Fibroblast of skin of right quadriceps (primary cell): ENCODE measurements at regions not wholly inside any gene's neighbourhood (a gene's known extent, or its start where the extent isn't known, plus 50 kb on each side); places are given as distances from the start of the nearest gene placed in this dataset.
"Not testable (repeated sequence)": the region's sequence is repeated elsewhere in the genome, so short reads cannot be mapped to it uniquely, and the experiment has no call there.

Experiments
- DNase-seq: peaks from one replicate; pipeline ENCODE4 v3.0.0-alpha.2; 2013

DNA sequence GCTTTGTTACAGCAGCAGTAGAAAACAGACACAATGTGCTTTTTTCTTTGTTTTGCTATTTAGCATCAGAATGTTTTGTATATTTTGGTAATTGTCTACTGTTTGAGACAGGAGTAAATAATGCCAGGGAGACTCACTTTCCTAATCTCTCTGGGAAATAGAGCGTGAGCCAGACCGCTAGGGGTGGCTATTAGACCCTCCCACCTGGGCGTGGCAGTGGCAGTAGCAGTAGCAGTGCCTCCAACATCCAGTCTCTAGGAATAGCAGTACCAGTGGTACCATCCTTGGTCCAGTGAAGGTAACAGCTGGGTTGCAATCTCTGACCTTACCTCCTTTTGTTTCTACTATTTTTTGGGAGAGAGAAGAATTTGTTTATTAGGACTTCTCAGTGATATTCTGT is 165.7 kb upstream of the MAGI2 start:
- no peak for DNase-seq

DNA sequence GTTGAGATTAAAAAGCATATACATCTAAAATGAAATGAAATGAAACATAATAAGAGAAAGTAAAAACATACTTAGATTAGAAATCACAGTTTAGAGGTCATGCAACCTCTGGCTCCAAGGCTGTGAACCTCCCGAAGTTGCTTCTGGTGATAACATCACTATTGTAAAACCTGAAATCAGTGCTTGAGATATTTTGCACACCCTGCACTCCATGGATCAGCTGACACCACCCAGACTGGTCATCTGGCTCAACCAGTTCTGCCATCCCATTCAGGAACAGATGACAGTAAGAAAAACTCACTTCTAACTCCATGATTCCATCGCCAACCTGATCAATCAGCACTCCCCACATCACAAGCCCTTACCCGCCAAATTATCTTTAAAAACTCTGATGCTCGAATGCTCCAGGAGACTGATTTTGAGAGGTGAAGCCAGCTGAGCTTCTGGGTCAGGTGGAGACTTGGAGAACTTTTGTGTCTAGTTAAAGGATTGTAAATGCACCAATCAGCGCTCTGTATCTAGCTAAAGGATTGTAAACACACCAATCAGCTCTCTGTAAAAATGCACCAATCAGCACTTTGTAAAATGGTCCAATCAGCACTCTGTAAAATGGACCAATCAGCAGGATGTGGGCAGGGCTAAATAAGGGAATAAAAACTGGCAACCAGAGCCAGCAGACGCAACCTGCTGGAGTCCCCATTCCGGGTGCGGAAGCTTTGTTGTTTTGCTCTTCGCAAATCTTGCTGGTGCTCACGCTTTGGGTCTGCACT is 162.6 kb upstream of the MAGI2 start:
- no peak for DNase-seq

DNA sequence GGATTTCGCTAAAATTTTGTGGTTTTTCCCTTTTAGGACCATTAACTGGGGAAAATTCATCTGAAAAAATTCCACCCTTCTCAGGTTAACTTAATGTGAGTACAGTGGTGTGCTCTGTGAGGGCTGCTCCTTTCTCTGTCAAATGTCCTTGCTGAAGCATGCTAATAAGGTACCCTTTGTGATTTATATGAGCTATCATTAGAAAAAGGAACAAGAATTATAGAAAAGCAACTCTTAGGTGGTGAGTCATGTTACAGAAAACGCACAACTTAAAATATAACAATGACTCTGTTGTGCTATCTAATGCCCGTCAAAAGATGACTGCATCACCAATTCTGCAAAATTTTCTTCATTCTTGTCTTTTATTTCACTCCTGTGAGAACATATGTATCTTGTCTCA is 162.0 kb upstream of the MAGI2 start:
- no peak for DNase-seq

DNA sequence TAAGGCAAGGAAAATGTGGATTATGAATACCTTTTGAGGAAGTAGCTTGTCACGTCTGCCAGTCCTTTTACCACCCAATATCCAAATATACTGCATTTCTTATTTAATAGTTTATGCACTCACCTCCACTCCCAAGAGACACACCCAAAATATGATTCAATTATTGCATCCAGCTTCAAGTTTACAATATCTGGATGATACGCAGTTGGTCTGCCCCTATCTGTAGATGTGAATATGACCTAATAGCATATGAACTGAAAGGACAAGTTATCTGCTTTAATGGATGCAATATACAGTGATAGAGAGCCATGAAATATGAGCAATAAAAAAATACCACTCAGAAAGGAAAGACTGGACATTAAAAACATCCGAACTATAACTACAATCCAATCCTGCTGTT is 159.4 kb upstream of the MAGI2 start:
- no peak for DNase-seq

DNA sequence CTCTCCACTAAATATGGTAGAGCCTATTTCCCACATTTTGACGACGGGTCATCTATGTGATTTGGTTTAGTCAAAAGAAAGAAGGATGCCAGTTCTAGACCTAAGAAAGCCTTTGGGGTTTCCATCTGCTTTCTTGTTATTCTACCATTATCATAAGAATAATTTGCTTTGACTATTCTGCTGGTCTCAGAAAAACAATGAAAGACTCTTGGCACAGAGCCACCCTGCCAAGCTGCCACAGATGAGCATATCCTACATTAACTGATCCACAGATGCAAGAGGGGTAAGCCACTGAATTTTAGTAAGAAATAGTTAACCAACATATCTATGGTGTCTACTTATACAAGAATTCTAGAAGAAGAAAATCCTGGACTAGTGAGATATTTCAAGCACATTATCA is 158.6 kb upstream of the MAGI2 start:
- no peak for DNase-seq

DNA sequence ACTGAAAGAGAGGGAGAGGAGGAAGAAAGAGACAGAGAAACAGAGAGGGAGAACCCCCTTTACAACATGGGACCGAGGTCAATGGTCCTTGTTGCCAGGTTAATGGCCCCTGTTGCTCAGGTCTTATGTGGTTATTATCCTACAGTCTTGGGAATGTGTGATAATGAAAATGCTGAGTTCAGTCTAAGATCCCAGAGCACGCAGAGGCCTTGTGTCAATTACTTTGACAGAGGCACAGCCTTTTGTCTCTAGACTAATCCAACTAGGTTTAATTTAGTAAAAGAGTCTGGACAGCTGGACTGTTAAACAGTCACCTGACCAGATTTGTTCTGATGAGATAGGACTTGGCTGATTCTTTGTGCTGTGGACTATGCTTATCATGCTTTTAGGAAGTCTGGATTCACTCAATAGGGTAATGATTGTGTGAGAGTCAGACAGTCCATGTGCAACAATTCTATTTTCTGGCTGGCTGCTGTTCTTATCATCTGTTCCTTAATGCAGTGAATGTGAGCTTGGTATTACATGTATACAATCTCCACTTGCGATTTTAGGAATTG is 157.4 kb upstream of the MAGI2 start:
- DNase-seq: no peak

DNA sequence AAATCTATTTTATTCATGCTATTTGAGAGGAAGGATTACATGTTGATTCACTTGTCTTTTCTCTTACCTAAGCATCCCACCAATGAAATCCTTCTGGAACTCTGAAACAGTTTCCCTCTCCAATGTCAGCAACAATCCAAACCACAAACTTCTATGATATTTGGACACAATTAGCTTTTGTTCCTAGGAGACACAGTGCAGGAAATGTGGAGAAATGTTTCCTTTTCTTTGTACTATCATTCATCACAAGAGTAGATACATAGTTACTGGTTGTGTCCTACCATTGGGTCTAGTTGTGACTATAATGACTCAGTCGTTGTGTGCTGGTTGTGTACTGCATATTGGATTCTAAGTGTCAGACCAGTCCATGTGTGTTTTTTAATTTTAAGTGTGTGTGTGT is 156.8 kb upstream of the MAGI2 start:
- DNase-seq: peak; percentile 19

DNA sequence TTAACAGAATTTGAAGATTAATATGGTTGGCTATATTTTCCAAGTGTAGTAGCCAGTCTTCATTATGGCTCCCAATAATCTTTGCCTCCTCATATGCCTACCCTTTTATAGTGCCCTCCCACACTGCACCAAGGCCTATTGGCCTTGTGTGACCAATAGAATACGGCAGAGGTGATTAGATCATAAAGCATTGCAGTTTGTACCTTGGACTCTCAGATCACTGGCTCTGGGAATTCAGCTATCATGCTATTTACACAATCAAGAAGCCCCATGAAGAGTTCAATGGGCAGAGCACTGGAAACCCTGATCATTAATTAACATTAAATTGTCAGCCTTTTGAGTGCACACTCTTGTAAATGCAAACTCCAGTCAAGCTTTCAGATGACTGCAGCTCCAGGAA is 154.5 kb upstream of the MAGI2 start:
- no peak for DNase-seq

DNA sequence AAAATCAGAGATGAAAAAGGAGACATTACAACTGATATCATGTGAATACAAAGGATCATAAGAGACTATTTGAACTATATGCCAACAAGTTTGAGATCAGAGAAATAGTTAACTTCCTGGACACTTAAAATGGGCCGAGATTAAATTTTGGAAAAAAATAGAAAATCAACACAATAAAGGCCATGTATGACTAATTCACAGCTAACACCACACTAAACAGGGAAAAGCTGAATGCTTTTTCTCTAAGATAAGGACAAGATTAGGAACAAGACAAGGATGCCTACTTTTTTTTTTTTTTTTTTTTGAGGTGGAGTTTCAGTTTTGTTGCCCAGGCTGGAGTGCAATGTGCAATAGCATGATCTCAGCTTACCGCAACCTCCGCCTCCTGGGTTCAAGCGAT is 151.4 kb upstream of the MAGI2 start:
- DNase-seq: no peak

DNA sequence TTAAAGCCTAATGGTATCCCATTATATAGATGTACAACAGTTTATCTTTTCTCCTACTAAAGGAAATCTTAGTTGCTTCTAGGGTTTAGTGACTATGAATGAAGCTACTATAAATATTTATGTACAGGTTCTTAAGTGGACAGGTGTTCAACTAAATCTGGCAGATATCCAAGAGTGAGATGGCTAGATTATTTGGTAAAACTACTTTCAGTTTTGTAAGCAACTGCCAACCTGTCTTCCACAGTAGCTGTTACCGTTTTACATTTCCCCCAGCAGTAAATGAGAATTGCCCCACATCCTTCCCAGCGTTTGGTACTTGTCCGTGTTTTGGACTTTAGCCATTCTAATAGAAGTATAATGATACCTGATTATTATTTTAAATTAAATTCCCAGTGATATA is 144.9 kb upstream of the MAGI2 start:
- DNase-seq: no peak

DNA sequence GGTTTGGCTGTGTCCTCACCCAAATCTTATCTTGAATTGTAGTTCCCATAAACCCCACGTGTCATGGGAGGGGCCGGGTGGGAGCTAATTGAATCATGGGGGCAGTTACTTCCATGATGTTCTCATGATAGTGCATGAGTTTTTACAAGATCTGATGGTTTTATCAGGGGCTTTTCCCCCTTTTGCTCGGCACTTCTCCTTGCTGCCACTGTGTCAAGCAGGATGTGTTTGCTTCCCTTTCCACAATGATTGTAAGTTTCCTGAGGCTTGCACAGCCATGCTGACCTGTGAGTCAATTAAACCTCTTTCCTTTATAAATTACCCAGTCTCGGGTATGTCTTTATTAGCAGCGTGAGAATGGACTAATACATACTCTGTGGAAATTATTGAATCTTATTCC is 141.2 kb upstream of the MAGI2 start:
- not testable (repeated sequence) for DNase-seq

DNA sequence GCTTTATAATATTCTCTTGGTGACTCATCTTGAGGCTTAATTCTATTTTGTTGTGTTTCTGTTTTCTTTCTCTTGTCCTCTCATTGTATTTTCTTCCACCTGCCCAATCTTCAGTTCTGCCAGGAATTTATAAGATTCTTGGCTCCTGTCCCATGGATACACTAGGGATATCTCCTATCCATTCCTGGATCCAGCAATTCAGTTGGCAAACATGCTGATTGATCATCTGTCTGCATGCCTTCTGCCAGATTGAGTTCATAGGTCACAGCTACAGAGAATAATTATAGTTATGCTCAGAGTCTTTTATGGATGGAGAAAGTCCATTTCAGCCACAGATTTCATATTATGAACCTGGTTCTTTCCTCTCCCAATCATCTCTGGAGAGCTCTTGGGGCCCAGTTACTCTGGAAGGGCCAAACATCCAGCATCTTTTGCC is 140.4 kb upstream of the MAGI2 start:
- no peak for DNase-seq

DNA sequence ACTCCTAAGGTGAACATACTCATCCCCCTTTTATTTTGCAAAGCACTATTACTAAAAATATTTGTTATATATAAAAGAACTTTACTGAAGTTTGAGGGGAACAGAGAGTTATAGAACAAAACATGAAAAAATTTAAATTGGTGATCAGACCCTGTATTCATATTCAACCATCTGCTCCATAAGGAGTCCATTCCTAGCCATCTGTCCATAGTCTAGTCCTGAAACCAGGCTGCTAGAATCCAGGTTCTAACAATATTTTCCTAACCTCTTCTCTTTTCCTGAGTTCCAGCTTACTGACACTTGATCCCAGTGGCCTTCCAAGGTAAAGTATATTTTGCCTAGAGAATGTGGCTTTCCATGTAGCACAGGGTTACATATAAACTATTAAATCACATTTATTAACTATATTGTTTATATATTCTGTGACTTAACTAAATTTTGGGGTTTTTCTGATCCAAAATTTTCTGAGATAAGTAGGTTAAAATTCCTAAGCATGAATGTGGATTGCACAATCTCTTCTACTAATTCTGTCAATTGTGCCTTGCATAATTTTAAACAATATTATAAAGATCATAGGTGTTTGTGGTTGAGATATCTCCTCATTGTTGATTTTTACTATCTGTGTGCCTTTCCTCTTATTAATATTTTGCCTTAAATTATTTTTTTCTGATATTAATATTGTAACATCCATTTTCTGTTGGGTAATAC is 137.6 kb upstream of the MAGI2 start:
- DNase-seq: no peak

DNA sequence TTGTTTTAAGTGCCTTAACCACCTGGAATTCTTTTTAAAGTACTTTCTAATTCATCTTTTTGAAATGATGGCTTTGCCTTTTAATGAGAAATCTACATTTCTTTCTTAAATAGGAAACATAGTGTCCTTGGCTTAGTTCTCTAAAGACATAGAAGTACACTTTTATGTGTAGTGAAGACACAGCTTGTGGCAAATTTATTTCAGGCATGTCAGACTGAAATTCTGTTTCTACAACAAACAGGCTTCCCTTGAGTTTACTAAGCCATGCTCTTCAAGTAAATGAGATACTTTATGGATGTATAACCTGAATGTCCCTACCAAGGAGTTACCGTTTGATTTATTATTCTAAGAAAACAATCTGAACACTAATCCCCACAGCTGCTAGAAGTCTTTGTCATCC is 136.9 kb upstream of the MAGI2 start:
- DNase-seq: no peak

DNA sequence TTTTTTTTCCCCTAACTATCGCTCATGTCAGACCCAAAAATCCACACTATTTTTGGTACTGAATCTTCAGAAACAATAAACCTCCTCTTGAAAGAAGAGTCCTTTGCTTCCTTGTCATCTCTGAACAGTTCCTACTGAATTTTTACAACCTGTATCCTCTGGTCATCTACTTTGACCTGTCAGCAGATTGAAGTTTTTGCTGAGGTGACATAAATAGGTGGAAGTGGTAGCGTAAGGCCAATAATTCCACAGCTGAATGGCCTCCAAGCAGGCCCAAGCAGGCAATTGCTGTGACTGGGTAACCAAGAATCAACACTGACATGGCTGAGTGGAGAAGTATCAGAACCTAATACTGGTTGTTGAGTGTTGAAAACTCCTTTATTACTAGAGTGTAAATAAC is 117.4 kb upstream of the MAGI2 start:
- DNase-seq: no peak

DNA sequence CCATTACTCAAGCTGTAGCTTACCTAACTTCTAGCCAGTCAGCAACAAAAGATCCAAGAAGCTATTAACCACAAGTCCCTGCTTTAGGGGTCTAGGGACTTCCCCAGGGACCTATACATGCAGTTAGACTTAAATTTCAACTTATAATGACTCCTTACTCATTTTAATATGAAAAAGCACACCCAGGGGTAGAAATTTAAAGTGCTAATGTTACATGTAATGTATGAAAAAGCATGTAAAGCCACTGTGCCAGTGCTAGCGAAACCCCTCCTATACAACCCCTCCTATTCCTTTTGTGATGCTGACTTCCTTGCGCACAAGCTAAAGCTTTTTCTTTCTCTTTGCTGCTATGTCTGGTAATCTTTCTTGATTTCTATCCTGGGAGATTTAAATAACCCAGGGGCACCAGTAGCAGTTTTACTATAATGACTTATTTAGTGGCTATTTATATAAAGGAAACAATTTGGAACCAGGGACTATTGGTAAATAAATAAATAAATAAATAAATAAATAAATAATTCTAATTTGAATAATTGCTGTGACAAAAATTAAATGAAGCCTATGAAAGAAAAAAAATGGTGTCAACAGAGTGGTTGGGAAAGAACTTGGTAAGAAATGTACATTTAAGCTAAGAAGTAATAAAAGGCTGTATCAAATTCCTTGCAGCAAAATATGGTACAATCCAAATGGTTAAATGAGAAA is 110.5 kb upstream of the MAGI2 start:
- DNase-seq: no peak

DNA sequence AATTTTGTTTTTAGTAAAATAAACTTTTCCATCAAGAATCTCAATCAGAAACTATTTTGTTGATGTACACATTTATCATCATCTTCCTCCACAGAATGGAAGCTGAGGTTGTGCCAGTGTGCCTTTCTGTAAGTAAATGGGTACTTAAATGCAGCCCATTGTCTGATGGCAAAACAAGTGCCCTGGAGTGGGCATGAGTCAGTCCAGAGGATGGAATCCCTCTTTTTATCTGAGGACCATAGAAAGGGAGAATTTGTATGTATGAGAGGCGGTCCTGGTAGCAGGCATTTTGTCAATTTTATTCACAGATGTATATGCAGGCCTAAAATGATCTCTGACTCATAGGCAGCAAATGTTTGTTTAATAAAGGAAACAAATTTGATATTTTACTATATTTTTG is 102.1 kb upstream of the MAGI2 start:
- DNase-seq: no peak

DNA sequence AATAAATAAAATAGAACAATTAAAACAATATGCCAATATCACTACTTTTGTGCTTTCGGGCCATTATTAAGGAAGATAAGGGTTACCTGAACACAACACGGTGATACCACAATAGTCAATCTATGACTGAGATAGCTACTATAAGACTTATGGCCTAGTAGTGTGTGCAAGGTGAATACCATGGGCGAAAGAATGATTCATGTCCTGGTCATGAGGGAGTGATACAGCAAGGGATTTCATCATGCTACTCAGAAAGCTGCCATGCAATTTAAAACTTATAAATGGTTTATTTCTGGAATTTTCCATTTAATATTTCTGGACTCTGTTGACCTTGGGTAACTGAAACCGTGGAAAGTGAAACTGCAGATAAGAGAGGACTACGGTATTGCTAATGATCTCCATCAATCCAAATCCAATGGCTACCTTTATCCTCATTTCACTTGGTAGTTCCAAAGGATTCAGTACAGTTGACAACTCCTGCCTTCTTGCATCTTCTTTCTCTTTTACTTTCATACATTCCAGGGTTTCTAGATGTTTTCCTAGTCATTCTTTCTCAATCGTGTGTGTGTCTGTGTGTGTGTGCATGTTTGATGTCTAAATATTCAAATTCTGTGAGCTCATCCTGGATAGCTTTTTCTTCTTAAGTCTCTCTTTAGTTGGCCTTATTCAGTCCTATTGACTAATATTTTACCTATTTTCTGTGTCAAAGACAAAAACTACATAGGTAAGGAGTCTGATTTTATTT is 100.5 kb upstream of the MAGI2 start:
- DNase-seq: peak; percentile 27

DNA sequence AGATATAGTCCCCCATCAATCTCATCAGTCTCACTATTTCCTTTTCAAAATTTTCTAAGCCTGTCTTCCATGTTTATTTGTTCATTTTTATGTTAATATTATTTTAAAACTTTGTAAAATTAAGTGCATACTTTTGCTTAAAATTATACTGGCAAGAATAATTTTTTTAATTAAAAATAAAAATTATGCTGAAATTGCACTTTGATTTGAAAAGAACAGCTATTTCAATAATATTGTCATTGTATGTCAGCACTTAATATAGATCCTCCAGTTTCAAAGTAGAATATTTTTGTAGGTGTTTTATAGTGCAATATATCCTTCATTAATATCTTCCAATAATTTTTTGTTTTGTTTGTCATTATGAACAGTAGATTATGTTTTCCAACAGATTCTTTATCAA is 99.0 kb upstream of the MAGI2 start:
- DNase-seq: no peak

DNA sequence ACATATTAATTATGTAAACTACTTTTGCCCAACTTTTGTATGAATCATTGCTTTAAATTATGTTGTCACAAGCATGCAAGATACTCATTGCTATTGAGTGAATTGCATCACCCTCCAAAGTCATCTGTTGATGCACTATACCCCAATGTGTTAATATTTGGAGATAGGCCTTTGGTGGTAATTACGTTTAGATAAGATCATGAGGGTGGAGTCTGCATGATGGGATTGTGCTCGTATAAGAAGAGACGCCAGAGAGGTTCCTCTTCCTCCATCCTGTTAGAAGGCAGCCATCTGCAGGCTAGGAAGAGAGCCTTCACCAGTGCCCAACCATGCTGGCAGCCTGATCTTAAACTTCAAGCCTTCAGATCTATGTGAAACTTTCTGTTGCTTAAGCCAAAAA is 95.3 kb upstream of the MAGI2 start:
- DNase-seq: peak; percentile 25

DNA sequence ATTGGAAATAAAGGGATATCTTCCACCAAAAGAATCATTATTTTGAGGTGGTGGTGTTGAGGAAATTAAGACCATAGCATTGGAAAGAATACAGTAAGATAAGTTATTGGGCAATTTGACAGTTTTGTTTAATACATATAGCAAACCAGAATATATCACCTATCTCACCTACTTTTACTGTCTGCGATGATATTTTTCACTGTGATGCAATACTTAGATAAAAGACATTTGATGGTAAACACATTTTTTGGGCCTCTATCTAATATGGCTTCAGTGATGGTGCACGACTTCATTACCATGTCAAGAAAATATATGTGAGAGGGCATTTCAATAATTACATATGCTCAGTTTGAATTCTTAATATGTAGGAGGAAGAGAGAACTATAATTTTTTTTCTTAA is 93.7 kb upstream of the MAGI2 start:
- no peak for DNase-seq

DNA sequence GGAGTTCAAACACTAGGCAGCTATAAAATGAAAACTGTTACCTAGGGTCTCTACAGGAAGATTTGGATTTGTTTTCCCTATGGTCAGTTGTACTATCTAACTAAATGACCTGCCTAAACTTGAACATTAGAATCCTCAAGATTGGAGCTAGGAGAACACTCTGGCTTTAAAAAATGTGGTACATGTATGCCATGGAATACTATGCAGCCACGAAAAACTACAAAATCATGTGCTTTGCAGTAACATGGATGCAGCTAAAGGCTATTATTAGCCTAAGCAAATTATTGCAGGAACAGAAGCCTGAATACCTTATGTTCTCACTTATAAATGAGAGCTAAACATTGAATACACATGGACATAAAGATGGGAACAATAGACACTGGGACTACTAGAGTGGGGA is 87.1 kb upstream of the MAGI2 start:
- no peak for DNase-seq

DNA sequence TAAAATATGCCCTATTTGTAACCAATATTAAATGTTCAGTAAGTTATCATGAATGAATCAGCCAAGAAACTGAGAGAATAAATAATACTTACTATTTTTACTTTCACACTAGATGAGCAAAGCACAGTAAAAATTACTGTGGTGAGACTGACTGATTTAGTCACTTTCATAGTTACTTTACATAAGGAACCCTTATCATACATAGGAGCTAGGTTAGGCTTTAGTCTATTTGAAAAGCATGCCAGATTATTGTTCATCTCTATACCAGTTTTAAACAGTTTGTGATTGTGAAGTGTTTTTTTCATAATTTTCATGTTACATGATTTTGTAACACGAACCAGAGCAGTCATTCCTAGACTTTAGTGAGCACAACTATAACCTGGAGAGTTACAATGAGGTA is 80.7 kb upstream of the MAGI2 start:
- no peak for DNase-seq
